GM20000 (cell line): ENCODE measurements at regions not wholly inside any gene's neighbourhood (a gene's known extent, or its start where the extent isn't known, plus 50 kb on each side); places are given as distances from the start of the nearest gene placed in this dataset.
"Not testable (repeated sequence)": the region's sequence is repeated elsewhere in the genome, so short reads cannot be mapped to it uniquely, and the experiment has no call there.

ENCODE experiments used
- DNase-seq: peaks from one replicate; pipeline ENCODE4 v3.0.0; 2012; ENCODE audit warnings: low spot score
- TF ChIP-seq, protein P1 (sequence below): IDR thresholded peaks from 2 replicates; pipeline ENCODE4 v1.5.1; 2012; ENCODE audit warnings: mild to moderate bottlenecking, control low read depth; ENCODE audit errors: extremely low read depth, missing control alignments

GRCh38 chr17:20787281-20787680 is 207.8 kb downstream of the CDRT15L2 start:
- TF ChIP-seq, protein P1, sequence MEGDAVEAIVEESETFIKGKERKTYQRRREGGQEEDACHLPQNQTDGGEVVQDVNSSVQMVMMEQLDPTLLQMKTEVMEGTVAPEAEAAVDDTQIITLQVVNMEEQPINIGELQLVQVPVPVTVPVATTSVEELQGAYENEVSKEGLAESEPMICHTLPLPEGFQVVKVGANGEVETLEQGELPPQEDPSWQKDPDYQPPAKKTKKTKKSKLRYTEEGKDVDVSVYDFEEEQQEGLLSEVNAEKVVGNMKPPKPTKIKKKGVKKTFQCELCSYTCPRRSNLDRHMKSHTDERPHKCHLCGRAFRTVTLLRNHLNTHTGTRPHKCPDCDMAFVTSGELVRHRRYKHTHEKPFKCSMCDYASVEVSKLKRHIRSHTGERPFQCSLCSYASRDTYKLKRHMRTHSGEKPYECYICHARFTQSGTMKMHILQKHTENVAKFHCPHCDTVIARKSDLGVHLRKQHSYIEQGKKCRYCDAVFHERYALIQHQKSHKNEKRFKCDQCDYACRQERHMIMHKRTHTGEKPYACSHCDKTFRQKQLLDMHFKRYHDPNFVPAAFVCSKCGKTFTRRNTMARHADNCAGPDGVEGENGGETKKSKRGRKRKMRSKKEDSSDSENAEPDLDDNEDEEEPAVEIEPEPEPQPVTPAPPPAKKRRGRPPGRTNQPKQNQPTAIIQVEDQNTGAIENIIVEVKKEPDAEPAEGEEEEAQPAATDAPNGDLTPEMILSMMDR, result no peak
- no peak for DNase-seq

DNA sequence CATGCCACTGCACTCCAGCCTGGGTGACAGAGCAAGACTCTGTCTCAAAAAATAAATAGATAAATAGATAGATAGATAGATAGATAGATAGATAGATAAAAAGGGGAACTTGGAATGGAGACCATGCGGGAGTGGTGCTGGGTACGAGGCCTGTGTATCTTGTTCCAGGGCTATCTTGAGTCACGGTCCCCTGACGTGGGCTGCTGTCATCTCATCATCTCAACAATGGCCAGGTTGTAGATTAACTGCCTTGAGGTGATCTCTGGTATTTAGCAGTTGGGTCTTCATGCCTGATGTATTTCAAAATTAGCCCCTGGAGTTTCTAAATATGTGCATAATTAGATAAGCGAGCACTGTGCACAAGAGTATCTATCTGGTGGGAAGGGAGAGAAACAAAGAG is 212.1 kb downstream of the CDRT15L2 start:
- TF ChIP-seq, protein P1, result no peak
- no peak for DNase-seq

DNA sequence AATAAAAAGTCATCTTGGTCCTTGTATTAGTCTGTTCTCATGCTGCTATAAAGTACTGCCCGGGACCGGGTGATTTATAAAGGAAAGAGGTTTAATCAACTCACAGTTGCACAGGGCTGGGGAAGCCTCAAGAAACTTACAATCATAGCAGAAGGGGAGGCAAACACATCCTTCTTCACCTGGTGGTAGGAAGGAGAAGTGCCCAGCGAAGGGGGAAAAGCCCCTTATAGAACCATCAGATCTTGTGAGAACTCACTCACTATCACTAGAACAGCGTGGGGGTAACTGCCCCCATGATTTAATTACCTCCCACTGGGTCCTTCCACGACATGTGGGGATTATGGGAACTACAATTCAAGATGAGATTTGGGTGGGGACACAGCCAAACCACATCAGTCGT is 215.0 kb downstream of the CDRT15L2 start:
- not testable (repeated sequence) for DNase-seq

- no peak for DNase-seq
- TF ChIP-seq, protein P1, result no peak
These were observed 217.8 kb downstream of the CDRT15L2 start for GRCh38 chr17:20797292-20797691.

GRCh38 chr17:20800146-20800545 is 220.6 kb downstream of the CDRT15L2 start:
- TF ChIP-seq, protein P1, result no peak
- no peak for DNase-seq

- no peak for DNase-seq
- TF ChIP-seq, protein P1, result no peak
These were observed 226.2 kb downstream of the CDRT15L2 start for GRCh38 chr17:20805751-20806150.

- DNase-seq, result not testable (repeated sequence)
These were observed 228.0 kb downstream of the CDRT15L2 start for GRCh38 chr17:20807566-20807965.

DNA sequence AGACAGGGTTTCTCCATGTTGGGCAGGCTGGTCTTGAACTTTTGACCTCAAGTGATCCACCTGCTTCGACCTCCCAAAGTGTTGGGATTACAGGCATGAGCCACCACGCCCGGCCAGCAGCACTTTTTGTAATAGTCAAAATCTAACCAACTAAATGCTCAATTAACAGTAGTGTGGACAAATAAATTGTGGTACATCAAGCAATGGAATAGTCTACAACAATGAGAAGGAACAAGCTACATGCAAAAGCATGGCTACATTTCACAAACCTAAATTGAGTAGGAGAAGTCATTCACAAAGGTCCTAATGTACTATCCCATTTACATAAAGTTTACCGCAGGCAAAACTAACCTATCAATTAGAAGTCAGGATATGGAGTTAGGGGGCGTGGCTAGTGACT is 227.4 kb downstream of the USP22 start:
- DNase-seq, result not testable (repeated sequence)

DNA sequence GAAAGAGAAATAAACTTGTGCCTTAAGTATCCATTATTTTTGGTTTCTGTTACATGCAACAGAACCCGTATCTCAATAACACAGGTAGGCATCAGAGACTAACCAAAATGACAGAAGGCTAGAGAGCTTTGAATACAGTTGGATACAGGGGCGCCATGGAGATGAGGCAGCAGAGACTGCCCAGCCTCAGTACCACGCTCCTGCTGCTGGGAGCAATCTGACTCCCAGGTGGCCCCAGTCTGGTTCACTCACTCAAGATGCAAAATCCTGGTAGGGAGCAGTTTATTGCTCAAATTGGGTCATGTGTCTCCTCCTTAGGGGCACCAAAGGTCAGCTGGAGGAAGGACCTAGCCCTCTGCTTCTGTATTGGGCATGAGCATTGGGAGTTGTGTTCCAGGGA is 218.9 kb downstream of the USP22 start:
- DNase-seq, result no peak
- TF ChIP-seq, protein P1, result no peak
